SK-N-SH (cell line): ENCODE measurements at regions not wholly inside any gene's neighbourhood (a gene's known extent, or its start where the extent isn't known, plus 50 kb on each side); places are given as distances from the start of the nearest gene placed in this dataset.

Experiments
- CTCF ChIA-PET: fragments of 300-600, 350-600 bp; formaldehyde crosslinking; extraction: SDS; loops from one replicate; lab custom pipeline; 2021; lab: Yijun Ruan, JAX
- POLR2A ChIA-PET: fragments of 350-600 bp; sonication (Branson Sonifier 250); formaldehyde crosslinking; extraction: SDS; loops from one replicate; lab custom pipeline; 2020; ENCODE audit warnings: antibody characterized with exemption, inconsistent platforms; lab: Yijun Ruan, JAX
- DNase-seq: peaks from one replicate; pipeline ENCODE4 v3.0.0; 2012
- H2AFZ ChIP-seq: fragments of 200-600 bp; sonication (generic); 2 replicates; pipeline ENCODE4 v1.8.1; 2016; ENCODE audit warnings: antibody characterized with exemption, mild to moderate bottlenecking, low read depth
- H3F3A ChIP-seq: fragments of 200-600 bp; sonication (generic); replicated peaks from 2 replicates; pipeline ENCODE3; 2016; ENCODE audit warnings: antibody characterized with exemption, mild to moderate bottlenecking; ENCODE audit not compliant: insufficient read depth
- H3K27ac ChIP-seq, 2 experiments: fragments of 200-500 bp in 1 of 2; fragments of 200-600 bp in 1 of 2; sonication (Bioruptor generic) in 1 of 2; sonication (generic), shearing (Covaris generic) in 1 of 2; 2 replicates each; pipeline versions ENCODE4 v1.5.1 to v1.6.1; 2014 to 2016; ENCODE audit warnings: low read depth in 2 of 2, inconsistent platforms in 1 of 2, low read length in 1 of 2, mild to moderate bottlenecking in 1 of 2, mixed read lengths in 1 of 2
- H3K27me3 ChIP-seq: fragments of 200-600 bp; sonication (generic), shearing (Covaris generic); 2 replicates; pipeline ENCODE4 v1.6.1; 2016; ENCODE audit warnings: mixed run types; ENCODE audit not compliant: insufficient read depth
- H3K36me3 ChIP-seq, 2 experiments: fragments of 200-500 bp in 1 of 2; fragments of 200-600 bp in 1 of 2; sonication (Bioruptor generic) in 1 of 2; sonication (generic) in 1 of 2; replicated peaks in 1 of 2; 2 replicates each; pipeline versions ENCODE3 to v1.5.1; 2014 to 2016; ENCODE audit warnings: low read length in 1 of 2, mild to moderate bottlenecking in 1 of 2; ENCODE audit not compliant: insufficient read depth in 2 of 2, control insufficient read depth in 1 of 2
- H3K4me1 ChIP-seq, 2 experiments: fragments of 200-500 bp in 1 of 2; fragments of 200-600 bp in 1 of 2; sonication (Bioruptor generic) in 1 of 2; sonication (generic), shearing (Covaris generic) in 1 of 2; 2 replicates each; pipeline versions ENCODE4 v1.5.1 to v1.6.1; 2014 to 2016; ENCODE audit warnings: low read depth in 1 of 2, low read length in 1 of 2, mixed run types in 1 of 2; ENCODE audit not compliant: insufficient read depth in 2 of 2, control insufficient read depth in 1 of 2
- H3K4me2 ChIP-seq: fragments of 200-600 bp; sonication (generic), shearing (Covaris generic); 2 replicates; pipeline ENCODE4 v1.6.1; 2017; ENCODE audit warnings: mixed run types
- H3K4me3 ChIP-seq, 2 experiments: fragments of 200-500 bp in 1 of 2; fragments of 200-600 bp in 1 of 2; sonication (Bioruptor generic) in 1 of 2; sonication (generic), shearing (Covaris generic) in 1 of 2; 2 replicates each; pipeline versions ENCODE4 v1.5.1 to v1.8.1; 2014 to 2016; ENCODE audit warnings: low read depth in 2 of 2, inconsistent platforms in 1 of 2, low read length in 1 of 2, mild to moderate bottlenecking in 1 of 2, mixed read lengths in 1 of 2, moderate library complexity in 1 of 2
- H3K79me2 ChIP-seq: fragments of 200-600 bp; sonication (generic); 2 replicates; pipeline ENCODE4 v1.8.1; 2017; ENCODE audit warnings: mild to moderate bottlenecking; ENCODE audit not compliant: insufficient read depth
- H3K9ac ChIP-seq: fragments of 200-600 bp; sonication (generic); 2 replicates; pipeline ENCODE4 v1.6.1; 2017; ENCODE audit warnings: mixed run types
- H3K9me2 ChIP-seq: fragments of 200-600 bp; sonication (generic); 2 replicates; pipeline ENCODE4 v1.6.1; 2017; ENCODE audit warnings: mixed run types
- H3K9me3 ChIP-seq: fragments of 200-600 bp; sonication (generic); 2 replicates; pipeline ENCODE4 v1.6.1; 2017; ENCODE audit warnings: mixed run types, mild to moderate bottlenecking, moderate library complexity
- H4K20me1 ChIP-seq: fragments of 200-600 bp; sonication (generic); 2 replicates; pipeline ENCODE4 v1.6.1; 2017; ENCODE audit warnings: mild to moderate bottlenecking, mixed run types; ENCODE audit not compliant: insufficient read depth
- ELF1 ChIP-seq: IDR thresholded peaks from 2 replicates; pipeline ENCODE4 v1.4.0; 2012
- EP300 ChIP-seq, 2 experiments: IDR thresholded peaks; 2 replicates each; pipeline versions ENCODE4 v1.4.0 to v1.6.1; 2012; ENCODE audit warnings: borderline replicate concordance in 1 of 2, low read depth in 1 of 2, low read length in 1 of 2
- FOSL2 ChIP-seq: IDR thresholded peaks from 2 replicates; pipeline ENCODE4 v1.4.0; 2012; ENCODE audit warnings: low read depth, mild to moderate bottlenecking, moderate library complexity, borderline replicate concordance
- FOXJ3 ChIP-seq: sonication (generic); formaldehyde crosslinking; IDR thresholded peaks from 2 replicates; pipeline ENCODE4 v1.5.1; 2020; ENCODE audit warnings: mild to moderate bottlenecking, missing genetic modification reagents
- GABPA ChIP-seq: IDR thresholded peaks from 2 replicates; pipeline ENCODE4 v1.4.0; 2012; ENCODE audit warnings: low read depth, mild to moderate bottlenecking
- GATA2 ChIP-seq: sonication (generic); formaldehyde crosslinking; IDR thresholded peaks from 2 replicates; pipeline ENCODE4 v1.5.0; 2020; ENCODE audit warnings: mild to moderate bottlenecking, missing genetic modification reagents
- IRF3 ChIP-seq: fragments of 150-350 bp; IDR thresholded peaks from 2 replicates; pipeline ENCODE4 v1.6.1; 2016; ENCODE audit warnings: mild to moderate bottlenecking, low read depth, low read length
- JUND ChIP-seq: IDR thresholded peaks from 2 replicates; pipeline ENCODE4 v1.4.0; 2012
- MEF2A ChIP-seq: IDR thresholded peaks from 2 replicates; pipeline ENCODE4 v1.4.0; 2012; ENCODE audit warnings: low read depth, borderline replicate concordance
- MXI1 ChIP-seq: IDR thresholded peaks from 2 replicates; pipeline ENCODE4 v1.6.1; 2012; ENCODE audit warnings: mild to moderate bottlenecking, low read depth, low read length, improper control_type of control experiment
- PBX3 ChIP-seq: IDR thresholded peaks from 2 replicates; pipeline ENCODE4; 2012
- RFX5 ChIP-seq: IDR thresholded peaks from 2 replicates; pipeline ENCODE4 v1.6.1; 2012; ENCODE audit warnings: mild to moderate bottlenecking, improper control_type of control experiment, low read length
- SIN3A ChIP-seq: IDR thresholded peaks from 2 replicates; pipeline ENCODE4 v1.6.1; 2012; ENCODE audit warnings: low read depth, mild to moderate bottlenecking, low read length, moderate library complexity, borderline replicate concordance
- SMC3 ChIP-seq: IDR thresholded peaks from 2 replicates; pipeline ENCODE4 v1.6.1; 2012; ENCODE audit warnings: low read depth, low read length, improper control_type of control experiment
- TAF1 ChIP-seq: IDR thresholded peaks from 2 replicates; pipeline ENCODE4 v1.6.1; 2012; ENCODE audit warnings: low read depth, mild to moderate bottlenecking, low read length, moderate library complexity, borderline replicate concordance
- TEAD4 ChIP-seq: IDR thresholded peaks from 2 replicates; pipeline ENCODE4 v1.4.0; 2012; ENCODE audit warnings: mild to moderate bottlenecking, borderline replicate concordance; ENCODE audit not compliant: insufficient read depth
- YY1 ChIP-seq: IDR thresholded peaks from 2 replicates; pipeline ENCODE4 v1.4.0; 2012; ENCODE audit warnings: low read depth, mild to moderate bottlenecking
- WGBS: methylation state at CpG from one replicate; pipeline ENCODE4 v1.1.6; 2017; ENCODE audit warnings: low lambda C conversion rate; 5-methylcytosine and 5-hydroxymethylcytosine counted together
- TF ChIP-seq, protein P1 (sequence below): fragments of 150-350 bp; IDR thresholded peaks from 2 replicates; pipeline ENCODE4 v1.6.1; 2017; ENCODE audit warnings: antibody characterized with exemption, low read length, low read depth, borderline replicate concordance
- TF ChIP-seq, protein P2 (sequence below): IDR thresholded peaks from 2 replicates; pipeline ENCODE4 v1.4.0; 2012; ENCODE audit warnings: low read depth, borderline replicate concordance

DNA sequence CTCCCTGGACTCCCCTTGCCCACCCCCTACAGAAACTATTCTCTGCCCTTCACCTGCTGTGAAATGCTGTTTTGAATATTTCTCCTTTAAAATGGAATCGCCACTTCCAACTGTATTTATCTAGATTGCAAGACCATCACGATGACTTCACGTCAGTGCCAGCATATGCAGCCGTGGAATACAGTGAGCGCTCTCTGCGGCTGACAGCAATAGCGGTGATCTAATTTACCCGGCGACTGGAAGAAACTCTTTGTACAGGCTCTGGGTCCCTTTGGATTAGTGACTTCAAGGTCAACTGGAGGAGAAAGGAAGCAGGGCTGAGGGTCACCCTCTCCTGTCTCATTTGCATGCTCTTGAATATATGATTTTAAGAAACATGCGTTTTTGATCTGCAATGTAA is 192.0 kb downstream of the IRX1 start:
- H4K20me1 ChIP-seq, result no peaks in the 10 kb centered on the region
- no peaks in the 10 kb centered on the region for H3K9me3 ChIP-seq
- no peak overlapping the region for H2AFZ ChIP-seq
- ChIA-PET CTCF (no interaction called here), POLR2A (no interaction called here)
- no peaks in the 10 kb centered on the region for H3K4me1 ChIP-seq
- H3K9me2 ChIP-seq, result no peaks in the 10 kb centered on the region
- no peaks in the 10 kb centered on the region for H3K79me2 ChIP-seq
- no peak for DNase-seq
- H3K27me3 ChIP-seq, result no peaks in the 10 kb centered on the region
- no peak overlapping the region for H3K4me3 ChIP-seq
- TF ChIP-seq FOXJ3 (no peak), SMC3 (no peak), MEF2A (no peak), TEAD4 (no peak), ELF1 (no peak), JUND (no peak), RFX5 (no peak), TAF1 (no peak), SIN3A (no peak), YY1 (no peak), GATA2 (CRISPR knock-in tag) (no peak)
- TF ChIP-seq, protein P1, sequence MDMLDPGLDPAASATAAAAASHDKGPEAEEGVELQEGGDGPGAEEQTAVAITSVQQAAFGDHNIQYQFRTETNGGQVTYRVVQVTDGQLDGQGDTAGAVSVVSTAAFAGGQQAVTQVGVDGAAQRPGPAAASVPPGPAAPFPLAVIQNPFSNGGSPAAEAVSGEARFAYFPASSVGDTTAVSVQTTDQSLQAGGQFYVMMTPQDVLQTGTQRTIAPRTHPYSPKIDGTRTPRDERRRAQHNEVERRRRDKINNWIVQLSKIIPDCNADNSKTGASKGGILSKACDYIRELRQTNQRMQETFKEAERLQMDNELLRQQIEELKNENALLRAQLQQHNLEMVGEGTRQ, result no peak
- no peaks in the 10 kb centered on the region for H3F3A ChIP-seq
- H3K9ac ChIP-seq, result no peak overlapping the region
- no peak overlapping the region for H3K4me2 ChIP-seq
- H3K36me3 ChIP-seq, result no peaks in the 10 kb centered on the region
- no peak overlapping the region for H3K27ac ChIP-seq
- 25% methylated on average over 10 of the region's 10 CpGs for WGBS

- Histone ChIP-seq H3K9me3 (no peaks in the 10 kb centered on the region), H3K27ac (no peak overlapping the region), H3K9me2 (no peaks in the 10 kb centered on the region), H3K4me3 (no peak overlapping the region), H4K20me1 (no peaks in the 10 kb centered on the region), H3K4me2 (no peak overlapping the region), H2AFZ (no peak overlapping the region), H3K36me3 (no peaks in the 10 kb centered on the region), H3K27me3 (no peaks in the 10 kb centered on the region), H3F3A (no peaks in the 10 kb centered on the region), H3K9ac (no peak overlapping the region), H3K79me2 (no peaks in the 10 kb centered on the region), H3K4me1 (no peaks in the 10 kb centered on the region)
- CTCF ChIA-PET, result no interaction called here
- POLR2A ChIA-PET, result no interaction called here
- no peak for DNase-seq
- TF ChIP-seq EP300 (IDR thresholded peaks at IDR 0.05; ENCODE audit: borderline replicate concordance in 1 of 2, low read depth in 1 of 2, low read length in 1 of 2) (no peak), TAF1 (no peak), GABPA (no peak), MXI1 (no peak), RFX5 (no peak), IRF3 (no peak), ELF1 (no peak), FOSL2 (no peak), MEF2A (no peak), PBX3 (no peak)
- TF ChIP-seq, protein P2, sequence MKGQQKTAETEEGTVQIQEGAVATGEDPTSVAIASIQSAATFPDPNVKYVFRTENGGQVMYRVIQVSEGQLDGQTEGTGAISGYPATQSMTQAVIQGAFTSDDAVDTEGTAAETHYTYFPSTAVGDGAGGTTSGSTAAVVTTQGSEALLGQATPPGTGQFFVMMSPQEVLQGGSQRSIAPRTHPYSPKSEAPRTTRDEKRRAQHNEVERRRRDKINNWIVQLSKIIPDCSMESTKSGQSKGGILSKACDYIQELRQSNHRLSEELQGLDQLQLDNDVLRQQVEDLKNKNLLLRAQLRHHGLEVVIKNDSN, result no peak
- TF ChIP-seq, protein P1, result no peak
- WGBS, result 10% methylated on average over 14 of the region's 14 CpGs
Observed at GRCh38 chr5:3789519-3790193, 194.0 kb downstream of the IRX1 start.
